Vagina (tissue), 2 donors: ENCODE measurements at regions not wholly inside any gene's neighbourhood (a gene's known extent, or its start where the extent isn't known, plus 50 kb on each side); places are given as distances from the start of the nearest gene placed in this dataset.

Experiments used
- DNase-seq, 2 donors: peaks; one replicate each; pipeline ENCODE4 v3.0.0-alpha.2; 2017; ENCODE audit errors: extremely low spot score in 2 of 2
- H3K27ac ChIP-seq: fragments of 200-600 bp; sonication (generic); one replicate; pipeline ENCODE4 v1.5.1; 2019
- H3K27me3 ChIP-seq: fragments of 200-600 bp; sonication (generic); one replicate; pipeline ENCODE4 v1.5.1; 2019
- H3K36me3 ChIP-seq, 2 donors: fragments of 200-600 bp; sonication (generic); one replicate each; pipeline ENCODE4 v1.5.1; 2017 to 2019
- H3K4me1 ChIP-seq: fragments of 200-600 bp; sonication (generic); one replicate; pipeline ENCODE4 v1.5.1; 2019
- H3K4me3 ChIP-seq, 2 donors: fragments of 200-600 bp; sonication (generic); 1 replicate in 1 of 2; 2 replicates in 1 of 2; pipeline ENCODE4 v1.5.1; 2016 to 2019
- H3K9me3 ChIP-seq: fragments of 200-600 bp; sonication (generic); one replicate; pipeline ENCODE4 v1.5.1; 2019
- CTCF ChIP-seq, 3 experiments: fragments of 450-650 bp in 2 of 3; fragments of 200-600 bp in 1 of 3; sonication (generic) in 1 of 3; IDR thresholded peaks; one replicate each; pipeline ENCODE4 v1.5.1; 2017 to 2019; ENCODE audit warnings: antibody characterized with exemption in 3 of 3, mild to moderate bottlenecking in 2 of 3, moderate library complexity in 2 of 3
- POLR2A ChIP-seq, 2 donors: fragments of 450-650 bp; IDR thresholded peaks; one replicate each; pipeline ENCODE4 v1.6.1; 2017; ENCODE audit warnings: antibody characterized with exemption in 2 of 2, mild to moderate bottlenecking in 2 of 2, moderate library complexity in 2 of 2
- POLR2AphosphoS5 ChIP-seq, 2 donors: sonication (generic); formaldehyde crosslinking; IDR thresholded peaks; one replicate each; pipeline ENCODE4 v1.9.0; 2017; ENCODE audit warnings: antibody characterized with exemption in 2 of 2, mild to moderate bottlenecking in 2 of 2, low read depth in 1 of 2; ENCODE audit not compliant: insufficient read depth in 1 of 2
- intact Hi-C: fragments of 100-400 bp; cut with DNase I; formaldehyde crosslinking; loops from one replicate; pipeline ENCODE4 v1.15.1; 2023

GRCh38 chr5:114744406-114744805, 382.5 kb downstream of the KCNN2 start:
- Histone ChIP-seq H3K27ac (no peak overlapping the region), H3K36me3 (no peaks in the 10 kb centered on the region), H3K4me1 (no peaks in the 10 kb centered on the region), H3K9me3 (no peaks in the 10 kb centered on the region), H3K27me3 (no peaks in the 10 kb centered on the region), H3K4me3 (no peak overlapping the region)
- intact Hi-C loops, result no loop called here
- no peak for DNase-seq
- TF ChIP-seq POLR2AphosphoS5 (IDR thresholded peaks at IDR 0.05; ENCODE audit: insufficient read depth in 1 of 2, low read depth in 1 of 2) (no peak), POLR2A (IDR thresholded peaks at IDR 0.05) (no peak), CTCF (IDR thresholded peaks at IDR 0.05) (no peak)

GRCh38 chr5:114734238-114734637, 372.4 kb downstream of the KCNN2 start:
- intact Hi-C loops, result no loop called here

GRCh38 chr5:114729986-114730385, 368.1 kb downstream of the KCNN2 start:
- Histone ChIP-seq H3K4me1 (no peaks in the 10 kb centered on the region), H3K27me3 (no peaks in the 10 kb centered on the region), H3K9me3 (no peaks in the 10 kb centered on the region), H3K4me3 (no peak overlapping the region), H3K27ac (no peak overlapping the region), H3K36me3 (no peaks in the 10 kb centered on the region)
- no peak for DNase-seq
- intact Hi-C loops, result no loop called here
- TF ChIP-seq POLR2A (IDR thresholded peaks at IDR 0.05), result no peak
- no peak for TF ChIP-seq POLR2AphosphoS5 (IDR thresholded peaks at IDR 0.05; ENCODE audit: insufficient read depth in 1 of 2, low read depth in 1 of 2)
- TF ChIP-seq CTCF (IDR thresholded peaks at IDR 0.05), result no peak

More at GRCh38 chr5:114734238-114734637, 372.4 kb downstream of the KCNN2 start:
- H3K4me1 ChIP-seq, result no peaks in the 10 kb centered on the region
- no peaks in the 10 kb centered on the region for H3K9me3 ChIP-seq
- H3K27me3 ChIP-seq, result no peaks in the 10 kb centered on the region
- H3K4me3 ChIP-seq, result no peak overlapping the region
- no peak for DNase-seq
- no peak overlapping the region for H3K27ac ChIP-seq
- TF ChIP-seq CTCF (IDR thresholded peaks at IDR 0.05), result no peak
- TF ChIP-seq POLR2AphosphoS5 (IDR thresholded peaks at IDR 0.05; ENCODE audit: insufficient read depth in 1 of 2, low read depth in 1 of 2), result no peak
- TF ChIP-seq POLR2A (IDR thresholded peaks at IDR 0.05), result no peak
- no peaks in the 10 kb centered on the region for H3K36me3 ChIP-seq

GRCh38 chr5:114727358-114727757, 365.5 kb downstream of the KCNN2 start:
- DNase-seq, result no peak
- H3K4me1 ChIP-seq, result no peaks in the 10 kb centered on the region
- intact Hi-C loops, result no loop called here
- H3K36me3 ChIP-seq, result no peaks in the 10 kb centered on the region
- no peak overlapping the region for H3K4me3 ChIP-seq
- no peak overlapping the region for H3K27ac ChIP-seq
- TF ChIP-seq CTCF (IDR thresholded peaks at IDR 0.05) (no peak), POLR2A (IDR thresholded peaks at IDR 0.05) (no peak)
- H3K27me3 ChIP-seq, result no peaks in the 10 kb centered on the region
- H3K9me3 ChIP-seq, result no peaks in the 10 kb centered on the region

GRCh38 chr5:114726131-114726530, 364.3 kb downstream of the KCNN2 start:
- H3K27ac ChIP-seq, result no peak overlapping the region
- H3K36me3 ChIP-seq, result no peaks in the 10 kb centered on the region
- H3K9me3 ChIP-seq, result no peaks in the 10 kb centered on the region
- TF ChIP-seq POLR2AphosphoS5 (IDR thresholded peaks at IDR 0.05; ENCODE audit: insufficient read depth in 1 of 2, low read depth in 1 of 2) (no peak), POLR2A (IDR thresholded peaks at IDR 0.05) (no peak), CTCF (IDR thresholded peaks at IDR 0.05) (no peak)
- DNase-seq, result no peak
- no peaks in the 10 kb centered on the region for H3K27me3 ChIP-seq
- intact Hi-C loops, result no loop called here
- H3K4me1 ChIP-seq, result no peaks in the 10 kb centered on the region
- no peak overlapping the region for H3K4me3 ChIP-seq
